ENCODE measurements at regions not wholly inside any gene's neighbourhood (a gene's known extent, or its start where the extent isn't known, plus 50 kb on each side); places are given as distances from the start of the nearest gene placed in this dataset.

GRCh38 chr14:42872786-42873185, 1266.1 kb downstream of the LRFN5 start (continued):
- TF ChIP-seq ZNF462 (CRISPR knock-in tag; IDR thresholded peaks at IDR 0.05) (no peak), CREB1 (CRISPR knock-in tag; IDR thresholded peaks at IDR 0.05; ENCODE audit: low read depth) (no peak), JUNB (IDR thresholded peaks at IDR 0.05; ENCODE audit: unreplicated experiment) (no peak), STAT1 (IDR thresholded peaks at IDR 0.05; ENCODE audit: unreplicated experiment) (no peak), ETS1 (IDR thresholded peaks at IDR 0.05) (no peak)

GRCh38 chr14:42869681-42870080, 1263.0 kb downstream of the LRFN5 start:
- H3K36me3 Mint-ChIP-seq (ENCODE audit: low read depth): no peaks in the 10 kb centered on the region
- no peak overlapping the region for H3K4me3 ChIP-seq
- no peaks in the 10 kb centered on the region for H3K36me3 ChIP-seq (ENCODE audit: insufficient read depth)
- no peaks in the 10 kb centered on the region for H3K9me2 ChIP-seq (ENCODE audit: insufficient read depth)
- no peaks in the 10 kb centered on the region for H3K9me3 Mint-ChIP-seq
- no peaks in the 10 kb centered on the region for H3F3A ChIP-seq (replicated peaks; ENCODE audit: low read depth)
- DNase-seq (ENCODE audit: low spot score) (no peak), ATAC-seq (no peak)
- no peak overlapping the region for H3K4me2 ChIP-seq
- H3K4me3 Mint-ChIP-seq: no peak overlapping the region
- no peak overlapping the region for H3K27ac Mint-ChIP-seq
- no peaks in the 10 kb centered on the region for H4K20me1 ChIP-seq (replicated peaks; ENCODE audit: insufficient read depth)
- no peaks in the 10 kb centered on the region for H3K27me3 Mint-ChIP-seq (ENCODE audit: insufficient read depth, low read depth, poor library complexity)
- H3K27ac ChIP-seq (ENCODE audit: low read depth): no peak overlapping the region
- H2AFZ ChIP-seq: no peak overlapping the region
- H3K4me1 ChIP-seq (ENCODE audit: insufficient read depth): no peaks in the 10 kb centered on the region
- TF ChIP-seq POLR2AphosphoS5 (IDR thresholded peaks at IDR 0.05; ENCODE audit: low read depth): no peak
- TF ChIP-seq EZH2phosphoT487 (IDR thresholded peaks at IDR 0.05; ENCODE audit: unreplicated experiment): no peak
- no peak for TF ChIP-seq EZH2 (IDR thresholded peaks at IDR 0.05; ENCODE audit: low read depth, unreplicated experiment)
- TF ChIP-seq CREB1 (CRISPR knock-in tag; IDR thresholded peaks at IDR 0.05; ENCODE audit: low read depth): no peak
- TF ChIP-seq NANOG (IDR thresholded peaks at IDR 0.05; ENCODE audit: borderline replicate concordance): no peak
- no peak for TF ChIP-seq CTCF (conservative IDR thresholded peaks at IDR 0.05; ENCODE audit: low read depth in 2 of 2)
- TF ChIP-seq JUNB (IDR thresholded peaks at IDR 0.05; ENCODE audit: unreplicated experiment): no peak
- no peak for TF ChIP-seq ZNF114 (CRISPR knock-in tag; IDR thresholded peaks at IDR 0.05)
- no peak for TF ChIP-seq ZNF331 (CRISPR knock-in tag; IDR thresholded peaks at IDR 0.05; ENCODE audit: low read depth)
- H3K4me1 Mint-ChIP-seq: peaks cover 6% of the 10 kb centered on the region
- no peaks in the 10 kb centered on the region for H3K27me3 ChIP-seq (ENCODE audit: insufficient read depth)
- no peaks in the 10 kb centered on the region for H3K79me2 ChIP-seq (replicated peaks; ENCODE audit: insufficient read depth)

Data from GM23338 (cell line).